Adipocyte (in vitro differentiated cells): ENCODE measurements at regions not wholly inside any gene's neighbourhood (a gene's known extent, or its start where the extent isn't known, plus 50 kb on each side); places are given as distances from the start of the nearest gene placed in this dataset.
A peak's percentile ranks its signal among the peaks of the same experiment; 100 is the strongest.

Experiments used
- DNase-seq: peaks from one replicate; pipeline ENCODE4 v3.0.0-alpha.2; 2015; ENCODE audit warnings: low read depth
- H3K27me3 ChIP-seq: replicated peaks from 2 replicates; pipeline ENCODE4 v1.7.0; 2013; ENCODE audit warnings: mild to moderate bottlenecking, low read length, moderate library complexity; ENCODE audit not compliant: control insufficient read depth, insufficient read depth
- H3K36me3 ChIP-seq: 2 replicates; pipeline ENCODE4 v1.7.0; 2013; ENCODE audit warnings: low read length, mild to moderate bottlenecking, moderate library complexity; ENCODE audit not compliant: control insufficient read depth, insufficient read depth, severe bottlenecking
- H3K4me1 ChIP-seq: 2 replicates; pipeline ENCODE4 v1.7.0; 2013; ENCODE audit warnings: mild to moderate bottlenecking, low read length, moderate library complexity; ENCODE audit not compliant: control insufficient read depth, insufficient read depth
- H3K4me3 ChIP-seq: 2 replicates; pipeline ENCODE4 v1.7.0; 2013; ENCODE audit warnings: mild to moderate bottlenecking, low read length, moderate library complexity
- H3K9ac ChIP-seq: 2 replicates; pipeline ENCODE4 v1.7.0; 2013; ENCODE audit warnings: mild to moderate bottlenecking, low read length, moderate library complexity
- H3K9me3 ChIP-seq: 2 replicates; pipeline ENCODE4 v1.7.0; 2013; ENCODE audit warnings: mild to moderate bottlenecking, low read length, moderate library complexity; ENCODE audit not compliant: control insufficient read depth

DNA sequence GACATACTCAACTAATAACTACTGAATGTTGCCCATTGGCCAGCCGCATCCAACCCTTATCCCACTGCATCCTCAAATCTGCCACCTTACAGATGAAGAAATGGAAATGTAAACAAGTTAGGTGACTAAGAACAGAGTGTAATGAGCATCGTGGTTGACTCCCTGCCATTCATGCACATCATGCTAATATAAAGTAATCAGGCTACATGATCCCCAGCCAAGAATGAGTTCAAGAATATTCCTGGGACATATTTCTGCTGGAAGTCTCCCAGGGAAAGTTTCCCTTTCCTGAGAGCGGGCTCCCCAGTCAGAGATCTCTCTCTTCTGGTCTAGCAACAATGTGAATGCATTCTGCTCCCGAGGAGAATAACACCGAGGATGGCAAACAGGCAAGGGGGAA lies 55.9 kb upstream of the SERP2 start:
- Histone ChIP-seq H3K27me3 (no peaks in the 10 kb centered on the region), H3K36me3 (no peaks in the 10 kb centered on the region), H3K4me1 (peaks cover 28% of the 10 kb centered on the region), H3K4me3 (peak overlapping the region; percentile 61), H3K9me3 (peaks cover 8% of the 10 kb centered on the region), H3K9ac (no peak overlapping the region)
- no peak for DNase-seq

DNA sequence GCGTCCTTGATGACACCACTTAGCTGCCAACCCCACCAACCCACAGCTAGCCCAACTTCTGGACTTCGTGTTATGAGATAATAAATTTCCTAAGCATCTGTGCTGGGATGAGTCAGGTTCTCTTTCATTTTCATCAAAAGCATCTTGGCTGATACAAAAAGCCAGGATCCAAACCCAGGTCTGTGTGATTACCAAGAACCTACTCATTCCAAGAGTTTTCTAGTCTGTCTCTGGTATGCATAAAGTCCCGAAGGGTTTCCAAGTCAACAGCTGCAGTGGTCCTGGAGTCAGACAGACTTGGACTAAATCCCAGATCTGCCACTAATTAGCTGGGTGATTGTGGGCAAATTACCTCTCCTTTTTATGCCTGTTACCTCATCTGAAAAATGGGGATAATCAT lies 55.5 kb upstream of the SERP2 start:
- Histone ChIP-seq H3K9me3 (peaks cover 8% of the 10 kb centered on the region), H3K4me3 (peak overlapping the region; percentile 61), H3K9ac (no peak overlapping the region), H3K27me3 (no peaks in the 10 kb centered on the region), H3K4me1 (peaks cover 24% of the 10 kb centered on the region), H3K36me3 (no peaks in the 10 kb centered on the region)
- no peak for DNase-seq

DNA sequence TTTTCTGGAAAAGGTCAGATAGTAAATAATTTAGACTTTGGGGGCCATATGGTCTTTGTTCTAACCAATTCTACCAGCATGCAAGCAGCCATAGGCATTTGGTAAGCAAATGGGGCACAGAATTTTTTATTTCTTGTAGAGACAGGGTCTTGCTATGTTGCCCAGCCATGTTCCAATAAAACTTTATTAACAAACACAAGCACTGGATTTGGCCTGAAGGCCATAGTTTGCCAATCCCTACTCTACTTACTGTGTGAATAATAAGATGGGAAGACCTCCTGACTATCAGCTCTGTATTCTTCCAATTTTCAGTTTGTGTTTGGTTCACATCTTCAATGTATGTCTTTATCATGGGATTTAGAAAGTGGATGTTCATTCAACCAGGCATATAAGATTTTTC lies 53.0 kb upstream of the SERP2 start:
- Histone ChIP-seq H3K36me3 (no peaks in the 10 kb centered on the region), H3K9me3 (peaks cover 8% of the 10 kb centered on the region), H3K4me3 (no peak overlapping the region), H3K9ac (no peak overlapping the region), H3K27me3 (peaks cover 6% of the 10 kb centered on the region), H3K4me1 (peaks cover 13% of the 10 kb centered on the region)
- DNase-seq = no peak

DNA sequence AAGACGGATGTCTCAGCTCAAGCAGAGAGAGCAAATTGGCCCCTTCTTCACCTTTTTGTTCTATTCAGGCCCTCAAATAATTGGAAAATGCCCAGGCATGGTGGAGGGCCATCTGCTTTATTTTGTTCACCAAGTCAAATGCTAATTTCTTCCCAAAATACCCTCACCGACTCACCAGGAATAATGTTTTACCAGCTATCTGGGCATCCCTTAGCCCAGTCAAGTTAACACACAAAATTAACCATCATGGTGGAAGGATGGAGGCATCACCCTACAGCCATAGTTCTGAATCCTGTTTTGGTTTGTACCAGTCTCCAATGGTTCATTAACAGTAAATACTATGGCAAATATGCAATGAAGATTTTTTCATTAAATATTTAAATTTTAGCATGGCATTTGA lies 51.7 kb upstream of the SERP2 start:
- peaks cover 13% of the 10 kb centered on the region for H3K4me1 ChIP-seq
- no peak for DNase-seq
- H3K36me3 ChIP-seq = no peaks in the 10 kb centered on the region
- peaks cover 6% of the 10 kb centered on the region for H3K27me3 ChIP-seq
- peaks cover 8% of the 10 kb centered on the region for H3K9me3 ChIP-seq
- H3K4me3 ChIP-seq = no peak overlapping the region
- H3K9ac ChIP-seq = no peak overlapping the region

DNA sequence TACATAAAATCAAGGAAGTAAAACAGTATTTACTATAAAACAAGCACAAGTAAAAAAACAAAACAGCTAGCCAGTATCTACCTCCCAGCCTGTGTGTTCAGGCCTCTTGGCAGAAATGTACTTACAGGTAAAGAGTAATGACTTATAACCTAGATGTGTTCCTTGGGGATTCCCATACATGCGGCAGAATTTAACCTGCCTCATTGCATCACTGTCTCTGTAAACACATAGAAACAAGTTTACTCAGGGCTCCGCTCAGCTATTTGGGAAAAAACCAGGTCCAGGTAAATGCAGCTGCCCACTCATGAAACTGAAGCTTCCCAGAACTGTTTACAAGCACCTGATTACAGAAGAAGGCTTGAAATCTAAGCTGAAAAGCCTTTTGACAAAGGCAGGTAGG lies 50.7 kb upstream of the SERP2 start:
- H3K4me1 ChIP-seq = peaks cover 3% of the 10 kb centered on the region
- H3K4me3 ChIP-seq = no peak overlapping the region
- H3K36me3 ChIP-seq = no peaks in the 10 kb centered on the region
- H3K9me3 ChIP-seq = peaks cover 8% of the 10 kb centered on the region
- H3K9ac ChIP-seq = no peak overlapping the region
- H3K27me3 ChIP-seq = peaks cover 6% of the 10 kb centered on the region
- no peak for DNase-seq

DNA sequence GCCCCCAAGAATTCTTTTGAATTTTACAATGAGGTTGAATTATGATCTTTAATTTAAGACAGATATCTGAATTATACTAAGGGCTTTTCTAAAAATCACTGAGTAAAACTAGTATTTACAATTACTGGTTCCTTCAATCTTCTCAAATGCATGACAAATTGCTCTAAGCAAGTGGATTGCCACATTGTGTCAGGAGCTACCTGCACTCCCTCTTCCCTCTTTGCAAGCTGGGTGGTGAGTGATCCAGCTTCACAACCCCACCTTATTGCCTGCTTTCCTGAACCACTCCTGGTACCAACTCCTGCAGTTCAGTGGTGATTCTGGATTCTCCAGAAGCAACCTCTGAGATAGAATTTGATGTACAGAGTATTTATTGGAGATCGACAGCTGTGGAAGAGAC lies 49.9 kb upstream of the SERP2 start:
- Histone ChIP-seq H3K36me3 (no peaks in the 10 kb centered on the region), H3K27me3 (peaks cover 6% of the 10 kb centered on the region), H3K4me1 (no peaks in the 10 kb centered on the region), H3K9ac (no peak overlapping the region), H3K4me3 (no peak overlapping the region), H3K9me3 (peaks cover 8% of the 10 kb centered on the region)
- no peak for DNase-seq
